Retinal pigment epithelial cell (primary cell): ENCODE measurements at regions not wholly inside any gene's neighbourhood (a gene's known extent, or its start where the extent isn't known, plus 50 kb on each side); places are given as distances from the start of the nearest gene placed in this dataset.
"Not testable (repeated sequence)": the region's sequence is repeated elsewhere in the genome, so short reads cannot be mapped to it uniquely, and the experiment has no call there.

Experiments
- DNase-seq: peaks from one replicate; pipeline ENCODE4 v3.0.0-alpha.2; 2010; ENCODE audit warnings: low read depth
- H3K4me3 ChIP-seq: 2 replicates; pipeline ENCODE4 v1.5.1; 2011; ENCODE audit warnings: mild to moderate bottlenecking, low read length, control low read depth, moderate library complexity
- TF ChIP-seq, protein P1 (sequence below): conservative IDR thresholded peaks from 2 replicates; pipeline ENCODE4 v1.5.1; 2011; ENCODE audit warnings: low read depth, low read length, control low read depth, inconsistent platforms

- TF ChIP-seq, protein P1, sequence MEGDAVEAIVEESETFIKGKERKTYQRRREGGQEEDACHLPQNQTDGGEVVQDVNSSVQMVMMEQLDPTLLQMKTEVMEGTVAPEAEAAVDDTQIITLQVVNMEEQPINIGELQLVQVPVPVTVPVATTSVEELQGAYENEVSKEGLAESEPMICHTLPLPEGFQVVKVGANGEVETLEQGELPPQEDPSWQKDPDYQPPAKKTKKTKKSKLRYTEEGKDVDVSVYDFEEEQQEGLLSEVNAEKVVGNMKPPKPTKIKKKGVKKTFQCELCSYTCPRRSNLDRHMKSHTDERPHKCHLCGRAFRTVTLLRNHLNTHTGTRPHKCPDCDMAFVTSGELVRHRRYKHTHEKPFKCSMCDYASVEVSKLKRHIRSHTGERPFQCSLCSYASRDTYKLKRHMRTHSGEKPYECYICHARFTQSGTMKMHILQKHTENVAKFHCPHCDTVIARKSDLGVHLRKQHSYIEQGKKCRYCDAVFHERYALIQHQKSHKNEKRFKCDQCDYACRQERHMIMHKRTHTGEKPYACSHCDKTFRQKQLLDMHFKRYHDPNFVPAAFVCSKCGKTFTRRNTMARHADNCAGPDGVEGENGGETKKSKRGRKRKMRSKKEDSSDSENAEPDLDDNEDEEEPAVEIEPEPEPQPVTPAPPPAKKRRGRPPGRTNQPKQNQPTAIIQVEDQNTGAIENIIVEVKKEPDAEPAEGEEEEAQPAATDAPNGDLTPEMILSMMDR, result no peak
- H3K4me3 ChIP-seq, result no peak overlapping the region
- DNase-seq, result no peak
Observed at GRCh38 chr2:186345745-186346144, 140.3 kb upstream of the ZC3H15 start.

DNA sequence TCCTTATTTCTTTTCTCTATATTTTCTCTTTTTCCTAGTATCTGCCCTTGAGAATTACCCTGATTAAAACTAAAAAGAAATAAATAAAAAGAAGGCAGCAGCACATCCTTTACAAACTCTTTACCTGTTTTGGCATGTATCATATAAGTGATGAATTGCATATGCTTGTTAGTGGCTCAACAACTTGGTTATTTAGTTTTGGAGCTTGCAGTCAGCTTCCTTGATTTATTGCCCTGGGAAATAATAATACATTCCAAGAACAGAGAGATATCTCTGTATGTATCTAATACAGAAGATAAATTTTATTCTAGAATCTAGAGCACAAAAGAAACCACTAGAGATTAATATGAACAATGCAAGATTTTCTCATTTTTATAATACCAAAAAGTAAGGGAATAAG lies 139.8 kb upstream of the ZC3H15 start:
- DNase-seq, result no peak
- TF ChIP-seq, protein P1, result no peak
- H3K4me3 ChIP-seq, result no peak overlapping the region

DNA sequence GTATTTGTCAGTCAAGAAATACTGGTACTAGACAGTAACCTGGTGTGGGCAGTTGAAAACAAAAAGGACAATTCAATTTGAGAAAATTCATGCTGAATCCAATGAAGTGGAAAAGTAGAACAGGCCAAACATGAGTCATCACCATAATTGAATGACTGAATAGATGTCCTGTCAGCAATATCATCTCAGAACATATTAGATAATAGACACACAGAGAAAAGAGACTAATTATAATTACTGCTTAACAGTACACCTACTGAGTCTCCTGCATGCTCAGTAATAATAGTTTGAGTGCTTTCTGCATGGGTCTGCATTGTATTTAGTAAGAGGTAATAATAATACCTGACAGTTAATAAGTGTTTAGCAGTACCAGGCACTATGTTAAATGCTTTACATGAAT lies 138.6 kb upstream of the ZC3H15 start:
- peak; percentile 8 for DNase-seq
- no peak overlapping the region for H3K4me3 ChIP-seq
- TF ChIP-seq, protein P1, result no peak

DNA sequence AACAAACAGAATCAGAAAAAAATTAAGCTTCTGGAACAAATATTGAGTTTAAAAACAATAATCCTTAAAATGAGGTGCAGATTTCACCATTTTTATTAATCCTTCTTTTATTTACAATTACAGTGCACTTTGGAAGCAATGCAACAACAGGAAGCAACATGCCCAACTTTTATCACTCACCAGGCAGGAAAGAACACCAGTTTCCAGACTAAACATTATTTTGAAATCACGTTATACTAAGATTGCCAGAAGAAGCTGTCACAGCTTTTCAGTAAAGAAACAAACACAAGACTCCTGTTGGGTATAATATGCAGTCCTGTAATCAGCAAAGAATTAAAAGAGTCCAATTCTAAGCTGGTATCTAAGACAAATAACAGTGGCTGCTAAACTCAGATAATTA lies 137.9 kb upstream of the ZC3H15 start:
- no peak for DNase-seq
- no peak overlapping the region for H3K4me3 ChIP-seq
- TF ChIP-seq, protein P1, result no peak

- peak; percentile 70 for DNase-seq
- no peak overlapping the region for H3K4me3 ChIP-seq
- TF ChIP-seq, protein P1, result no peak
Observed at GRCh38 chr2:186349508-186349907, 136.6 kb upstream of the ZC3H15 start.

- H3K4me3 ChIP-seq, DNase-seq: not testable (repeated sequence)
Observed at GRCh38 chr2:186354160-186354559, 131.9 kb upstream of the ZC3H15 start.

DNA sequence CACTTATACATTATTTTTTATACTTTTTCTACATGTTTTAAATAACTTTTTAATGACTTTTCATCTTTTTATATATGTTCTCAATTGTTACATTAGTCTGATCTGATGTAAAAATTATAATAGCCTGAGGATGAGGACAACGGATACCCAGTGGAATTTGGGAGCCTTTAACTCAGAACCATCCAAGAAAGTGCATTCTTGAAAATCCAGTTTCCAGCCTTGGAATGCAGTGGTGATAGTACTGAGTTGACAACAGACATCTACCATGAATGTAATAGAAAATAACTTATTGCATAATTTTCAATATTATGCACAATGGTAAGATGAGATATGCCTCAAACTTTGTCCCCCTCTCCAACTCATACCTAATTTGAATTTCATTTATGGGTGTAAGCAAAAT lies 120.7 kb upstream of the ZC3H15 start:
- DNase-seq, result no peak
- TF ChIP-seq, protein P1, result no peak
- no peak overlapping the region for H3K4me3 ChIP-seq

DNA sequence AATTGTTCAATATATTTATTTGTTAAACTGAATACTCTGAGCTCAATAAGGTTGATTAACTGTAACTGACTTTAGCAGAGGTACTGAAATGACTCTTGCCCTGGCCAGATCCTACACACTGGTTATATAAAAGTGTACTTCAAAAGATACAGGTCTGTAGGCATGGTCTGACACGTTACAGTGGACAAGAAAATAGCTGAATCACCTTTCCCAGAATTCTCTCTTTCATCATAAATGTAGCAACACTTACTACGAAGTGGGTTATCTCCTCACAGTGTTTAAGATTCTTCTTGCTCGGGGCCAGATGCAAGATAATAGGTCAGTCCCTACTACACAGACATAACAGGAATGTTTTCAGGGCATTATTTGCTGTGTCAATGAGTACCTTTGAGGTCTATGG lies 107.0 kb upstream of the ZC3H15 start:
- TF ChIP-seq, protein P1, result no peak
- DNase-seq, result no peak

More for the DNA sequence above, 107.0 kb upstream of the ZC3H15 start:
- no peak overlapping the region for H3K4me3 ChIP-seq
